CD4-positive, alpha-beta T cell (primary cell): ENCODE measurements at regions not wholly inside any gene's neighbourhood (a gene's known extent, or its start where the extent isn't known, plus 50 kb on each side); places are given as distances from the start of the nearest gene placed in this dataset.
"Not testable (repeated sequence)": the region's sequence is repeated elsewhere in the genome, so short reads cannot be mapped to it uniquely, and the experiment has no call there.

Experiments used
- ATAC-seq: fragments of 200-7000 bp; cut with Tn5 transposase; one replicate; pipeline ENCODE4 v1.10.0; 2022; ENCODE audit warnings: mild to moderate bottlenecking; ENCODE audit not compliant: poor library complexity
- CTCF ChIA-PET: fragments of 350-600 bp; sonication (Branson Sonifier 250); formaldehyde crosslinking; loops from one replicate; lab custom pipeline; 2021; ENCODE audit warnings: antibody characterized with exemption, inconsistent platforms; lab: Charles Lee
- POLR2A ChIA-PET: fragments of 350-600 bp; sonication (Branson Sonifier 250); formaldehyde crosslinking; loops from one replicate; lab custom pipeline; 2021; ENCODE audit warnings: antibody characterized with exemption, inconsistent platforms; lab: Charles Lee
- DNase-seq, 14 experiments: peaks; one replicate each; pipeline ENCODE4 v3.0.0-alpha.2; 2013 to 2020; ENCODE audit warnings: mixed read lengths in 2 of 14
- H3K27ac ChIP-seq, 2 donors: one replicate each; pipeline versions ENCODE4 v1.5.1 to v1.7.0; 2013; ENCODE audit warnings: low read length in 2 of 2, low read depth in 1 of 2, mild to moderate bottlenecking in 1 of 2
- H3K27me3 ChIP-seq, 2 experiments: 1 replicate in 1 of 2; 2 replicates in 1 of 2; pipeline versions ENCODE4 v1.6.1 to v1.7.0; 2013; ENCODE audit warnings: low read length in 2 of 2, control low read depth in 1 of 2, mild to moderate bottlenecking in 1 of 2, moderate library complexity in 1 of 2; ENCODE audit not compliant: insufficient read depth in 2 of 2, control insufficient read depth in 1 of 2
- H3K36me3 ChIP-seq: one replicate; pipeline ENCODE4 v1.6.1; 2013; ENCODE audit warnings: low read length, control low read depth; ENCODE audit not compliant: insufficient read depth
- H3K4me1 ChIP-seq: one replicate; pipeline ENCODE4 v1.6.1; 2013; ENCODE audit warnings: low read length, control low read depth; ENCODE audit not compliant: insufficient read depth
- H3K4me3 ChIP-seq: one replicate; pipeline ENCODE4 v1.5.1; 2013; ENCODE audit warnings: mild to moderate bottlenecking, low read length, moderate library complexity
- H3K9me3 ChIP-seq, 2 experiments: 1 replicate in 1 of 2; 2 replicates in 1 of 2; pipeline versions ENCODE4 v1.6.1 to v1.7.0; 2013; ENCODE audit warnings: low read length in 2 of 2, mild to moderate bottlenecking in 2 of 2, control low read depth in 1 of 2, moderate library complexity in 1 of 2; ENCODE audit not compliant: control insufficient read depth in 1 of 2, insufficient read depth in 1 of 2
- H3K27ac Mint-ChIP-seq: one replicate; pipeline ENCODE4 v1.8.0; 2020; ENCODE audit warnings: mixed read lengths
- H3K27me3 Mint-ChIP-seq: one replicate; pipeline ENCODE4 v1.8.0; 2021; ENCODE audit warnings: mixed read lengths
- H3K36me3 Mint-ChIP-seq: one replicate; pipeline ENCODE4 v1.8.0; 2021; ENCODE audit warnings: low read depth, mixed read lengths
- H3K4me1 Mint-ChIP-seq: one replicate; pipeline ENCODE4 v1.8.0; 2021; ENCODE audit warnings: low read depth, mixed read lengths
- H3K4me3 Mint-ChIP-seq: one replicate; pipeline ENCODE4 v1.8.0; 2020; ENCODE audit warnings: mild to moderate bottlenecking, mixed read lengths
- H3K9me3 Mint-ChIP-seq: one replicate; pipeline ENCODE4 v1.8.0; 2020; ENCODE audit warnings: mixed read lengths
- CTCF ChIP-seq: fragments of 200-600 bp; IDR thresholded peaks from one replicate; pipeline ENCODE4 v1.8.0; 2022; ENCODE audit warnings: antibody characterized with exemption, mild to moderate bottlenecking
- intact Hi-C, 2 experiments: fragments of 100-400 bp; cut with DNase I in 1 of 2; cut with micrococcal nuclease in 1 of 2; formaldehyde crosslinking; loops; one replicate each; pipeline versions ENCODE4 v1.15.1 to v1.9.0; 2023 to 2025; cut with DNase I, micrococcal nuclease

- ChIA-PET POLR2A (no interaction called here), CTCF (no interaction called here)
- Histone ChIP-seq H3K4me1 (no peaks in the 10 kb centered on the region), H3K27me3 (no peaks in the 10 kb centered on the region), H3K9me3 (no peaks in the 10 kb centered on the region), H3K27ac (no peak overlapping the region), H3K4me3 (no peak overlapping the region), H3K36me3 (no peaks in the 10 kb centered on the region)
- Mint-ChIP-seq H3K36me3 (no peaks in the 10 kb centered on the region), H3K4me1 (no peaks in the 10 kb centered on the region), H3K9me3 (peaks cover 4% of the 10 kb centered on the region), H3K27ac (no peak overlapping the region), H3K4me3 (no peak overlapping the region), H3K27me3 (no peaks in the 10 kb centered on the region)
- no peak for TF ChIP-seq CTCF
- ATAC-seq: no peak
- intact Hi-C loops: no loop called here
- DNase-seq: no peak
These were observed 1569.0 kb upstream of the B3GALT2 start for GRCh38 chr1:194755241-194755994.

GRCh38 chr1:194738843-194739242 lies 1552.4 kb upstream of the B3GALT2 start:
- H3K36me3 ChIP-seq, H3K4me3 Mint-ChIP-seq, H3K36me3 Mint-ChIP-seq, POLR2A ChIA-PET, ATAC-seq, H3K4me1 ChIP-seq, H3K27me3 Mint-ChIP-seq, H3K27me3 ChIP-seq, DNase-seq, H3K4me1 Mint-ChIP-seq, intact Hi-C loops, H3K27ac Mint-ChIP-seq, H3K9me3 Mint-ChIP-seq, H3K27ac ChIP-seq, H3K4me3 ChIP-seq, H3K9me3 ChIP-seq: not testable (repeated sequence)
- CTCF ChIA-PET: interaction anchor here (1.2 kb wide), 1 partner anchor 48 kb away, joined by 3 read pairs; no protein-coding TSS in a partner anchor

GRCh38 chr1:194734970-194735369 lies 1548.6 kb upstream of the B3GALT2 start:
- CTCF ChIA-PET: no interaction called here
- Mint-ChIP-seq H3K27ac (no peak overlapping the region), H3K36me3 (no peaks in the 10 kb centered on the region), H3K27me3 (no peaks in the 10 kb centered on the region), H3K9me3 (no peaks in the 10 kb centered on the region), H3K4me3 (no peak overlapping the region), H3K4me1 (no peaks in the 10 kb centered on the region)
- Histone ChIP-seq H3K4me3 (no peak overlapping the region), H3K27ac (no peak overlapping the region), H3K27me3 (no peaks in the 10 kb centered on the region), H3K36me3 (no peaks in the 10 kb centered on the region), H3K4me1 (no peaks in the 10 kb centered on the region), H3K9me3 (no peaks in the 10 kb centered on the region)
- no peak for DNase-seq
- POLR2A ChIA-PET: no interaction called here
- intact Hi-C loops: no loop called here
- ATAC-seq: no peak
- no peak for TF ChIP-seq CTCF

- H3K27ac ChIP-seq: no peak overlapping the region
- CTCF ChIA-PET: no interaction called here
- no peak for TF ChIP-seq CTCF
These were observed 1544.6 kb upstream of the B3GALT2 start for GRCh38 chr1:194731025-194731424.

More at GRCh38 chr1:194731025-194731424, 1544.6 kb upstream of the B3GALT2 start:
- Mint-ChIP-seq H3K4me3 (no peak overlapping the region), H3K36me3 (no peaks in the 10 kb centered on the region), H3K4me1 (no peaks in the 10 kb centered on the region), H3K9me3 (no peaks in the 10 kb centered on the region), H3K27ac (no peak overlapping the region), H3K27me3 (no peaks in the 10 kb centered on the region)
- DNase-seq: no peak
- Histone ChIP-seq H3K4me3 (no peak overlapping the region), H3K36me3 (no peaks in the 10 kb centered on the region), H3K27me3 (no peaks in the 10 kb centered on the region), H3K4me1 (no peaks in the 10 kb centered on the region), H3K9me3 (no peaks in the 10 kb centered on the region)
- intact Hi-C loops: no loop called here
- POLR2A ChIA-PET: no interaction called here
- ATAC-seq: no peak
